ENCODE measurements at regions not wholly inside any gene's neighbourhood (a gene's known extent, or its start where the extent isn't known, plus 50 kb on each side); places are given as distances from the start of the nearest gene placed in this dataset.

DNA sequence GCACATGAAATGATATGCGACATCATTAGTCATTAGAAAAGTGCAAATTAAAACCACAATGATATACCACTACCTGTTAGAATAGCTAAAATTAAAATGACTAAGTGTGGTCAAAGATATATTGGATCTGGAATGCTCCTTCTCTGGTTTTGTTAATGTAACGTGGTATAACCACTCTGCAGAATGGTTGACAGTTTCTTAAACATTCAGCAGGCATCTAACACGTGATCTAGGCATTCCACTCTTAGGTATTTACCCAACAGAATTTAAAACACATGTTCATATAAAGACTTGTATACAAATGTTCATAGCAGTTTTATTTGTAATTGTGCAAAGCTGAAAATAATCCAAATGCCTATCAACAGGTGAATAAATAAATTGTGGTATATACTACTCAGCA, 165.0 kb upstream of the PLXNA2 start:
- no peak for TF ChIP-seq POLR2A (IDR thresholded peaks at IDR 0.05; ENCODE audit: low read depth)
- TF ChIP-seq, protein P1, sequence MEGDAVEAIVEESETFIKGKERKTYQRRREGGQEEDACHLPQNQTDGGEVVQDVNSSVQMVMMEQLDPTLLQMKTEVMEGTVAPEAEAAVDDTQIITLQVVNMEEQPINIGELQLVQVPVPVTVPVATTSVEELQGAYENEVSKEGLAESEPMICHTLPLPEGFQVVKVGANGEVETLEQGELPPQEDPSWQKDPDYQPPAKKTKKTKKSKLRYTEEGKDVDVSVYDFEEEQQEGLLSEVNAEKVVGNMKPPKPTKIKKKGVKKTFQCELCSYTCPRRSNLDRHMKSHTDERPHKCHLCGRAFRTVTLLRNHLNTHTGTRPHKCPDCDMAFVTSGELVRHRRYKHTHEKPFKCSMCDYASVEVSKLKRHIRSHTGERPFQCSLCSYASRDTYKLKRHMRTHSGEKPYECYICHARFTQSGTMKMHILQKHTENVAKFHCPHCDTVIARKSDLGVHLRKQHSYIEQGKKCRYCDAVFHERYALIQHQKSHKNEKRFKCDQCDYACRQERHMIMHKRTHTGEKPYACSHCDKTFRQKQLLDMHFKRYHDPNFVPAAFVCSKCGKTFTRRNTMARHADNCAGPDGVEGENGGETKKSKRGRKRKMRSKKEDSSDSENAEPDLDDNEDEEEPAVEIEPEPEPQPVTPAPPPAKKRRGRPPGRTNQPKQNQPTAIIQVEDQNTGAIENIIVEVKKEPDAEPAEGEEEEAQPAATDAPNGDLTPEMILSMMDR (IDR thresholded peaks at IDR 0.05) = no peak
- no peak for TF ChIP-seq POLR2AphosphoS5 (IDR thresholded peaks at IDR 0.05)
